Gastroesophageal sphincter (tissue), 3 donors: ENCODE measurements at regions not wholly inside any gene's neighbourhood (a gene's known extent, or its start where the extent isn't known, plus 50 kb on each side); places are given as distances from the start of the nearest gene placed in this dataset.

Experiments
- POLR2A ChIP-seq, 2 donors: fragments of 450-650 bp; IDR thresholded peaks; one replicate each; pipeline ENCODE4 v1.6.1; 2017; ENCODE audit warnings: antibody characterized with exemption in 2 of 2, mild to moderate bottlenecking in 2 of 2, moderate library complexity in 1 of 2
- POLR2AphosphoS5 ChIP-seq: sonication (generic); formaldehyde crosslinking; IDR thresholded peaks from one replicate; pipeline ENCODE4 v1.6.1; 2017; ENCODE audit warnings: antibody characterized with exemption
- TF ChIP-seq, protein P1 (sequence below), 4 experiments: fragments of 200-600 bp in 2 of 4; fragments of 450-650 bp in 2 of 4; sonication (generic) in 1 of 4; IDR thresholded peaks; one replicate each; pipeline ENCODE4 v1.5.1; 2017 to 2019; ENCODE audit warnings: antibody characterized with exemption in 4 of 4, mild to moderate bottlenecking in 2 of 4, moderate library complexity in 2 of 4

DNA sequence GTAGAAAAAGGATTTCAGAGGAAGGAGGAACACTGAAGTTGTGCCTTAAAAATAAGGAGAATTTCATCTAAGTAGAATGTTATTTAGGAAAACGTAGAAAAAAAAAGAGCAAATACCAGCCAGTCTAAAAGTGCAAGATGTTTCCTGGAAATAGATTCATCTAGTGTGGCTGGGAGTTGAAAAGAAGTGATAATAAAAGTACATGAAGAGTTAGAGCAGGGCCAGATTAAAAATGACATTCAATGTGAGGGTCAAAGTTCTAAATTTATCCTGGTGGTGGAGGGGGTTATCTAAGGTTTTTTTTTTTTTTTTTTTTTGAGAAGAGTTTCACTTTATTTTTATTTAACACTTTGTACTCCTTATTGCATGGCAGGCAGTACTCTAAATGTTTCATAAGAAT lies 289.3 kb downstream of the MDFIC start:
- TF ChIP-seq, protein P1, sequence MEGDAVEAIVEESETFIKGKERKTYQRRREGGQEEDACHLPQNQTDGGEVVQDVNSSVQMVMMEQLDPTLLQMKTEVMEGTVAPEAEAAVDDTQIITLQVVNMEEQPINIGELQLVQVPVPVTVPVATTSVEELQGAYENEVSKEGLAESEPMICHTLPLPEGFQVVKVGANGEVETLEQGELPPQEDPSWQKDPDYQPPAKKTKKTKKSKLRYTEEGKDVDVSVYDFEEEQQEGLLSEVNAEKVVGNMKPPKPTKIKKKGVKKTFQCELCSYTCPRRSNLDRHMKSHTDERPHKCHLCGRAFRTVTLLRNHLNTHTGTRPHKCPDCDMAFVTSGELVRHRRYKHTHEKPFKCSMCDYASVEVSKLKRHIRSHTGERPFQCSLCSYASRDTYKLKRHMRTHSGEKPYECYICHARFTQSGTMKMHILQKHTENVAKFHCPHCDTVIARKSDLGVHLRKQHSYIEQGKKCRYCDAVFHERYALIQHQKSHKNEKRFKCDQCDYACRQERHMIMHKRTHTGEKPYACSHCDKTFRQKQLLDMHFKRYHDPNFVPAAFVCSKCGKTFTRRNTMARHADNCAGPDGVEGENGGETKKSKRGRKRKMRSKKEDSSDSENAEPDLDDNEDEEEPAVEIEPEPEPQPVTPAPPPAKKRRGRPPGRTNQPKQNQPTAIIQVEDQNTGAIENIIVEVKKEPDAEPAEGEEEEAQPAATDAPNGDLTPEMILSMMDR (IDR thresholded peaks at IDR 0.05) = no peak
- TF ChIP-seq POLR2AphosphoS5 (no peak), POLR2A (IDR thresholded peaks at IDR 0.05) (no peak)
